Esophagus squamous epithelium (tissue), 5 donors: ENCODE measurements at regions not wholly inside any gene's neighbourhood (a gene's known extent, or its start where the extent isn't known, plus 50 kb on each side); places are given as distances from the start of the nearest gene placed in this dataset.
A peak's percentile ranks its signal among the peaks of the same experiment; 100 is the strongest.

Experiments
- DNase-seq: peaks from one replicate; lab custom pipeline; 2025; lab: John Stamatoyannopoulos, UW
- H3K27ac ChIP-seq, 4 donors: fragments of 200-600 bp; sonication (generic); one replicate each; pipeline ENCODE4 v1.5.1; 2016 to 2019; ENCODE audit warnings: mild to moderate bottlenecking in 1 of 4
- H3K27me3 ChIP-seq, 4 donors: fragments of 200-600 bp; sonication (generic); 1 replicate in 3 of 4; 2 replicates in 1 of 4; pipeline versions ENCODE4 v1.5.1 to v1.6.0; 2017 to 2021; ENCODE audit warnings: antibody characterized with exemption in 1 of 4
- H3K36me3 ChIP-seq, 3 donors: fragments of 200-600 bp; sonication (generic); one replicate each; pipeline ENCODE4 v1.5.1; 2016 to 2019
- H3K4me1 ChIP-seq, 3 donors: fragments of 200-600 bp; sonication (generic); one replicate each; pipeline ENCODE4 v1.5.1; 2017 to 2019
- H3K4me3 ChIP-seq, 4 donors: fragments of 200-600 bp; sonication (generic); 1 replicate in 3 of 4; 2 replicates in 1 of 4; pipeline ENCODE4 v1.5.1; 2016 to 2019; ENCODE audit warnings: mild to moderate bottlenecking in 2 of 4, moderate library complexity in 1 of 4
- H3K9me3 ChIP-seq, 3 donors: fragments of 200-600 bp; sonication (generic); one replicate each; pipeline ENCODE4 v1.5.1; 2016 to 2019
- CTCF ChIP-seq, 6 experiments: fragments of 450-650 bp in 4 of 6; fragments of 200-600 bp in 2 of 6; sonication (generic) in 2 of 6; IDR thresholded peaks; one replicate each; pipeline ENCODE4 v1.5.1; 2016 to 2019; ENCODE audit warnings: antibody characterized with exemption in 6 of 6, mild to moderate bottlenecking in 4 of 6, moderate library complexity in 4 of 6
- POLR2A ChIP-seq, 4 donors: fragments of 450-650 bp; IDR thresholded peaks; one replicate each; pipeline ENCODE4 v1.6.1; 2017; ENCODE audit warnings: antibody characterized with exemption in 4 of 4, mild to moderate bottlenecking in 4 of 4, moderate library complexity in 3 of 4
- WGBS, 2 donors: methylation state at CpG; one replicate each; pipeline ENCODE4 v1.1.5; 2018; 5-methylcytosine and 5-hydroxymethylcytosine counted together
- intact Hi-C: fragments of 100-400 bp; cut with DNase I; formaldehyde crosslinking; loops from one replicate; pipeline ENCODE4 v1.15.0; 2022
- donor health status: DM: yes; HTN: yes; CAD: no.

GRCh38 chr12:102757154-102757881 is 159.7 kb downstream of the PAH start:
- H3K36me3 ChIP-seq: no peaks in the 10 kb centered on the region
- no peak for DNase-seq
- peak overlapping the region in 2 of 4 donors; percentile 45 to 68 for H3K27ac ChIP-seq
- H3K4me3 ChIP-seq: no peak overlapping the region
- 49 to 57% methylated on average over 8 of the region's 8 CpGs for WGBS, 2 donors
- no peaks in the 10 kb centered on the region for H3K9me3 ChIP-seq
- intact Hi-C loops: no loop called here
- TF ChIP-seq CTCF (IDR thresholded peaks at IDR 0.05) (no peak), POLR2A (IDR thresholded peaks at IDR 0.05) (no peak)
- H3K4me1 ChIP-seq: peaks cover 0 to 11% (median 0%) of the 10 kb centered on the region in 3 donors
- H3K27me3 ChIP-seq: no peaks in the 10 kb centered on the region

GRCh38 chr12:102756530-102756929 is 160.5 kb downstream of the PAH start:
- H3K4me1 ChIP-seq: peaks cover 0 to 11% (median 0%) of the 10 kb centered on the region in 3 donors
- H3K4me3 ChIP-seq: no peak overlapping the region
- DNase-seq: no peak
- no peaks in the 10 kb centered on the region for H3K27me3 ChIP-seq
- 49 to 58% methylated on average over 3 of the region's 3 CpGs for WGBS, 2 donors
- H3K9me3 ChIP-seq: no peaks in the 10 kb centered on the region
- no peaks in the 10 kb centered on the region for H3K36me3 ChIP-seq
- intact Hi-C loops: no loop called here
- TF ChIP-seq POLR2A (IDR thresholded peaks at IDR 0.05): no peak
- TF ChIP-seq CTCF (IDR thresholded peaks at IDR 0.05): no peak
- peak overlapping the region in 1 of 4 donors; percentile 68 for H3K27ac ChIP-seq

- WGBS, 2 donors: 89 to 98% methylated on average over 3 of the region's 3 CpGs
- Histone ChIP-seq H3K27ac (no peak overlapping the region), H3K4me3 (no peak overlapping the region), H3K27me3 (no peaks in the 10 kb centered on the region), H3K36me3 (no peaks in the 10 kb centered on the region), H3K4me1 (peaks cover 0 to 11% (median 0%) of the 10 kb centered on the region in 3 donors), H3K9me3 (no peaks in the 10 kb centered on the region)
- intact Hi-C loops: no loop called here
- DNase-seq: no peak
- TF ChIP-seq CTCF (IDR thresholded peaks at IDR 0.05) (no peak), POLR2A (IDR thresholded peaks at IDR 0.05) (no peak)
These were observed 161.8 kb downstream of the PAH start for GRCh38 chr12:102755266-102755665.

- TF ChIP-seq CTCF (IDR thresholded peaks at IDR 0.05) (no peak), POLR2A (IDR thresholded peaks at IDR 0.05) (no peak)
- Histone ChIP-seq H3K27ac (no peak overlapping the region), H3K4me1 (peaks cover 0 to 11% (median 0%) of the 10 kb centered on the region in 3 donors), H3K27me3 (no peaks in the 10 kb centered on the region), H3K4me3 (no peak overlapping the region), H3K9me3 (no peaks in the 10 kb centered on the region), H3K36me3 (no peaks in the 10 kb centered on the region)
- WGBS, 2 donors: 47 to 64% methylated on average over 2 of the region's 2 CpGs
- no peak for DNase-seq
- intact Hi-C loops: no loop called here
These were observed 163.2 kb downstream of the PAH start for GRCh38 chr12:102753802-102754201.

GRCh38 chr12:102748704-102749103 is 168.3 kb downstream of the PAH start:
- DNase-seq: no peak
- no peak overlapping the region for H3K4me3 ChIP-seq
- no peaks in the 10 kb centered on the region for H3K9me3 ChIP-seq
- H3K27ac ChIP-seq: no peak overlapping the region
- no peaks in the 10 kb centered on the region for H3K27me3 ChIP-seq
- no peaks in the 10 kb centered on the region for H3K36me3 ChIP-seq
- intact Hi-C loops: no loop called here
- 77 to 82% methylated on average over 3 of the region's 3 CpGs for WGBS, 2 donors
- no peaks in the 10 kb centered on the region for H3K4me1 ChIP-seq
- TF ChIP-seq POLR2A (IDR thresholded peaks at IDR 0.05): no peak
- no peak for TF ChIP-seq CTCF (IDR thresholded peaks at IDR 0.05)
